DND-41 (cell line): ENCODE measurements at regions not wholly inside any gene's neighbourhood (a gene's known extent, or its start where the extent isn't known, plus 50 kb on each side); places are given as distances from the start of the nearest gene placed in this dataset.

ENCODE experiments used
- CTCF ChIP-seq: IDR thresholded peaks from 2 replicates; pipeline ENCODE4 v1.5.1; 2012; ENCODE audit warnings: borderline replicate concordance, low read length, moderate library complexity, mild to moderate bottlenecking; ENCODE audit not compliant: poor library complexity, severe bottlenecking; ENCODE audit errors: extremely low read depth
- EZH2 ChIP-seq: IDR thresholded peaks from 3 replicates; pipeline ENCODE4 v1.6.1; 2012; ENCODE audit warnings: borderline replicate concordance, low read depth, mild to moderate bottlenecking, moderate library complexity, low read length, inconsistent platforms; ENCODE audit not compliant: severe bottlenecking

- TF ChIP-seq EZH2 (no peak), CTCF (no peak)
Observed at GRCh38 chr13:107075576-107075975, 507.6 kb upstream of the ARGLU1 start.
